Smooth muscle cell (in vitro differentiated cells): ENCODE measurements at regions not wholly inside any gene's neighbourhood (a gene's known extent, or its start where the extent isn't known, plus 50 kb on each side); places are given as distances from the start of the nearest gene placed in this dataset.

Source experiments
- DNase-seq: peaks from one replicate; lab custom pipeline; 2025; ENCODE audit not compliant: unreplicated experiment; lab: John Stamatoyannopoulos, UW
- H2AFZ ChIP-seq: fragments of 200-600 bp; sonication (generic); 2 replicates; pipeline ENCODE4 v1.6.0; 2016; ENCODE audit warnings: antibody characterized with exemption, low read depth, mild to moderate bottlenecking
- H3F3A ChIP-seq: fragments of 200-600 bp; sonication (generic); 2 replicates; pipeline ENCODE4 v1.6.0; 2017; ENCODE audit warnings: antibody characterized with exemption, low read depth
- H3K27ac ChIP-seq: fragments of 200-600 bp; sonication (generic); 2 replicates; pipeline ENCODE4 v1.5.1; 2016; ENCODE audit warnings: low read depth, mild to moderate bottlenecking
- H3K27me3 ChIP-seq: fragments of 200-600 bp; sonication (generic); 2 replicates; pipeline ENCODE4 v1.6.1; 2016; ENCODE audit warnings: low read depth, mild to moderate bottlenecking
- H3K36me3 ChIP-seq: fragments of 200-600 bp; sonication (generic); 2 replicates; pipeline ENCODE4 v1.5.1; 2016; ENCODE audit warnings: low read depth
- H3K4me1 ChIP-seq: fragments of 200-600 bp; sonication (generic); 2 replicates; pipeline ENCODE4 v1.5.1; 2016; ENCODE audit warnings: low read depth
- H3K4me2 ChIP-seq: fragments of 200-600 bp; sonication (generic); 2 replicates; pipeline ENCODE4 v1.6.0; 2016; ENCODE audit warnings: mild to moderate bottlenecking
- H3K4me3 ChIP-seq: fragments of 200-600 bp; sonication (generic); 2 replicates; pipeline ENCODE4 v1.5.1; 2016; ENCODE audit warnings: mild to moderate bottlenecking
- H3K79me2 ChIP-seq: fragments of 200-600 bp; sonication (generic); 2 replicates; pipeline ENCODE4 v1.6.0; 2016; ENCODE audit warnings: low read depth, mild to moderate bottlenecking
- H3K9ac ChIP-seq: fragments of 200-600 bp; sonication (generic); 2 replicates; pipeline ENCODE4 v1.6.0; 2016; ENCODE audit warnings: low read depth
- H3K9me3 ChIP-seq: fragments of 200-600 bp; sonication (generic); replicated peaks from 2 replicates; pipeline ENCODE4 v1.5.1; 2016; ENCODE audit warnings: low read depth
- H4K20me1 ChIP-seq: fragments of 200-600 bp; sonication (generic); 2 replicates; pipeline ENCODE4 v1.6.0; 2016; ENCODE audit warnings: low read depth
- WGBS: methylation state at CpG from one replicate; pipeline ENCODE4 v1.1.7; 2016; ENCODE audit warnings: low lambda C conversion rate; 5-methylcytosine and 5-hydroxymethylcytosine counted together
- TF ChIP-seq, protein P1 (sequence below): fragments of 200-600 bp; sonication (generic); IDR thresholded peaks from 2 replicates; pipeline ENCODE4 v1.5.1; 2017; ENCODE audit warnings: borderline replicate concordance, mild to moderate bottlenecking, antibody characterized with exemption; ENCODE audit not compliant: insufficient read depth, poor library complexity, severe bottlenecking

DNA sequence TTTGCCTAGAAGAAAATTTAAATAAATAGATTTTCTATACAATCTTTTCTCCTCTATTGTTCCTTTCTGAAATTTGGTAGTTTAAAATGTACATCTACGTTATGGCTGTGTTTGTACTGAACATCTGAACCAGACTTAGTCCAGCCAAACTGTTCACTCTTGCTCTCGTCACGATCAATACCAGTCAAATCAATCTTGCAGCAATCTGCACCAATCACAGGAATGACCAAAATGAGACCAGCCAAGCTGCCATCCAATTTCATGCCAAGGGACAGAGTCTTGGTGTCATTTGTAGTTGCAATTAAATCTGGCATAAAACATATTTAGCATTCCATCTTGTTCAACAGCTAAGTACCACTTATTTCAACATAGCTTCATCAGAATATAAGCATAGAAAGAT, 156.6 kb downstream of the IRS2 start:
- Histone ChIP-seq H3K4me1 (peaks cover 2% of the 10 kb centered on the region), H3K27me3 (no peaks in the 10 kb centered on the region), H3F3A (no peaks in the 10 kb centered on the region), H3K9ac (no peak overlapping the region), H3K4me2 (no peak overlapping the region), H3K4me3 (no peak overlapping the region), H3K9me3 (no peaks in the 10 kb centered on the region), H2AFZ (no peak overlapping the region), H3K79me2 (no peaks in the 10 kb centered on the region), H4K20me1 (no peaks in the 10 kb centered on the region), H3K27ac (no peak overlapping the region), H3K36me3 (no peaks in the 10 kb centered on the region)
- 95% methylated on average over 3 of the region's 3 CpGs for WGBS
- TF ChIP-seq, protein P1, sequence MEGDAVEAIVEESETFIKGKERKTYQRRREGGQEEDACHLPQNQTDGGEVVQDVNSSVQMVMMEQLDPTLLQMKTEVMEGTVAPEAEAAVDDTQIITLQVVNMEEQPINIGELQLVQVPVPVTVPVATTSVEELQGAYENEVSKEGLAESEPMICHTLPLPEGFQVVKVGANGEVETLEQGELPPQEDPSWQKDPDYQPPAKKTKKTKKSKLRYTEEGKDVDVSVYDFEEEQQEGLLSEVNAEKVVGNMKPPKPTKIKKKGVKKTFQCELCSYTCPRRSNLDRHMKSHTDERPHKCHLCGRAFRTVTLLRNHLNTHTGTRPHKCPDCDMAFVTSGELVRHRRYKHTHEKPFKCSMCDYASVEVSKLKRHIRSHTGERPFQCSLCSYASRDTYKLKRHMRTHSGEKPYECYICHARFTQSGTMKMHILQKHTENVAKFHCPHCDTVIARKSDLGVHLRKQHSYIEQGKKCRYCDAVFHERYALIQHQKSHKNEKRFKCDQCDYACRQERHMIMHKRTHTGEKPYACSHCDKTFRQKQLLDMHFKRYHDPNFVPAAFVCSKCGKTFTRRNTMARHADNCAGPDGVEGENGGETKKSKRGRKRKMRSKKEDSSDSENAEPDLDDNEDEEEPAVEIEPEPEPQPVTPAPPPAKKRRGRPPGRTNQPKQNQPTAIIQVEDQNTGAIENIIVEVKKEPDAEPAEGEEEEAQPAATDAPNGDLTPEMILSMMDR: no peak
- DNase-seq: no peak

DNA sequence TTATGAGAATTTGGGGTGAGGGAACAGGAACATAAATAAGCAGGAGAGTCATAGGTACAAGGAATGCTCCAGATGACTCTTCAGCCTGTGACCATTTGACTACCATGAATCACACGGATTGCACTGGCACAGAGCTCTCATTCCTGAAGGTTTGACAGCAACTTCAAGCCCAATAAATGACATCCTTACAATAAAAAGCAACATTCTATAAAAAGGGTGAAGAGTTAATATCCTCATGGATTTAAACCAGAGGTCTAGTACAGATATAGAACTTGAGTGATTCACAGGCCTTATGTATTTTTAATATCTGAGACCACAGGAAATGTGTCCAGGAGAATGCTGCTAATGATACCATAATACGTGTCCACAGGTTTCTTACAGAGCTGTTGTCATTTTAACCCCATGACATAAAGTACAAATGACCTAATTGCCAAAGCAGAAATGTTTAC, 158.1 kb downstream of the IRS2 start:
- Histone ChIP-seq H3F3A (no peaks in the 10 kb centered on the region), H3K27me3 (no peaks in the 10 kb centered on the region), H4K20me1 (no peaks in the 10 kb centered on the region), H3K9ac (no peak overlapping the region), H3K27ac (no peak overlapping the region), H3K36me3 (no peaks in the 10 kb centered on the region), H3K4me2 (no peak overlapping the region), H3K4me3 (no peak overlapping the region), H3K4me1 (peaks cover 2% of the 10 kb centered on the region), H2AFZ (no peak overlapping the region), H3K79me2 (no peaks in the 10 kb centered on the region), H3K9me3 (no peaks in the 10 kb centered on the region)
- TF ChIP-seq, protein P1: no peak
- 68% methylated on average over 2 of the region's 2 CpGs for WGBS
- DNase-seq: no peak

DNA sequence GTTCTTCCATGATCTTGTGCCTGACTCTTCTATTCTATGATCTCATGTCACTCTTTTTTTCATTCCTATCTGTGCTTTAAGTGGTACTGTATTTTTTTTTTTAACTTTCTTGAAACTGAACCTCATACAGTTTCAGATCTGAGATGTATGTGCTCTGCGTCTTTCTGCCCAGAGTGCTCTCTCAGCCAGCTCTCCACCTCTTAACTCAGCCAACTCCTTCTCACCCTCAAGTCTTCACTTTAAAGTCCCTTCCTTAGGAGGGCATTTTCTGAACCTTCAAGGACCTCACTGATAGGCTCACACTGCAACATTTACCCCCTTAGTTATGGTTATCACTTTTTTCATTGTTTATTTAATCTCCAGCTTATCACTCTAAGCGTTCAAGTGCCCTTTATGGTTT, 158.7 kb downstream of the IRS2 start:
- no peaks in the 10 kb centered on the region for H3K79me2 ChIP-seq
- no peak overlapping the region for H3K4me2 ChIP-seq
- no peaks in the 10 kb centered on the region for H3K36me3 ChIP-seq
- no peaks in the 10 kb centered on the region for H3F3A ChIP-seq
- H3K27ac ChIP-seq: no peak overlapping the region
- no peak overlapping the region for H3K9ac ChIP-seq
- H3K9me3 ChIP-seq: no peaks in the 10 kb centered on the region
- H3K4me1 ChIP-seq: peaks cover 2% of the 10 kb centered on the region
- H3K27me3 ChIP-seq: no peaks in the 10 kb centered on the region
- TF ChIP-seq, protein P1: no peak
- H4K20me1 ChIP-seq: no peaks in the 10 kb centered on the region
- H3K4me3 ChIP-seq: no peak overlapping the region
- no peak overlapping the region for H2AFZ ChIP-seq
- 59% methylated on average over 2 of the region's 2 CpGs for WGBS
- no peak for DNase-seq

DNA sequence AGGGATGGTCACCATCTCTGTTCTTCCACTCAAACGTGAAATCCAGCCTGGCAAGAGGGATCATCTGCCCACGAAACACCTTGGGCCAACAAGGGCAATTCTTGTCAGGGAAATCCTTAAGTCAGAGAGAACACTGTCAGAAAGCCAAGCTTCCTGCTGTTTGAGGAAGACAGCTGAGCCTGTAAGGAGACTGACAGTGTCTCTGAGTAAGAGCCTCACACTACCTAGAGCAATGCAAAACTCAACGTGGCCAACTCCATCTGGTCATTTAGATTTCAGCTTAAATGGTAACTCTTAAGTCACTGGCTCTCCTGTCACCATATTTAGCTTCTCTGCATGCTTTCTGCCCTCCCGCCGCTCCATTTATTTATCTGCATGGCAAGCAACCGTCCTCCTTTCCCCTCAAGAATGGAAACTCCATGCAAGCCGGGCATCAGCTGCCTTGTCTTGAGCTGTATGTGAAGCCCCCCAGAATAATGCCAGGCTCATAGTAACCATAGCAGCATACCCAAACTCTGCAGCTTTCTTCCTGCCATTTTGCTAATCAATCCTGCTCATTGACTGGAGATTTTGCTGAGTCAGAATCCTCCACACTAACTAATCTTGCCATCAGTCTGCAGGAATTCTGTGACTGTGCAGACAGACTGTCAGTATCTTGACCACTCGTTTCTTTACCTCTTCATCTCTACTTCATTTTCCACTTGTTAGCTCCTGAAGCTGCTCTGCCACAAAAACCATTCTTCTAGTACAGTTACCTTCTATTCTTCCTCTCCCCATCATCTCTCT, 159.8 kb downstream of the IRS2 start:
- Histone ChIP-seq H4K20me1 (no peaks in the 10 kb centered on the region), H3K9me3 (no peaks in the 10 kb centered on the region), H3K4me2 (no peak overlapping the region), H2AFZ (no peak overlapping the region), H3K79me2 (no peaks in the 10 kb centered on the region), H3K4me1 (peaks cover 2% of the 10 kb centered on the region), H3K36me3 (no peaks in the 10 kb centered on the region), H3K27ac (no peak overlapping the region), H3K9ac (no peak overlapping the region), H3K4me3 (no peak overlapping the region), H3K27me3 (no peaks in the 10 kb centered on the region), H3F3A (no peaks in the 10 kb centered on the region)
- 84% methylated on average over 8 of the region's 8 CpGs for WGBS
- TF ChIP-seq, protein P1: no peak
- DNase-seq: no peak
